Nephron progenitor cell (in vitro differentiated cells): ENCODE measurements at regions not wholly inside any gene's neighbourhood (a gene's known extent, or its start where the extent isn't known, plus 50 kb on each side); places are given as distances from the start of the nearest gene placed in this dataset.
A peak's percentile ranks its signal among the peaks of the same experiment; 100 is the strongest.

Experiments used
- DNase-seq: peaks from one replicate; pipeline ENCODE4 v3.0.0; 2021
- H3K27ac Mint-ChIP-seq: 2 replicates; pipeline ENCODE4 v1.8.0; 2021; ENCODE audit warnings: mild to moderate bottlenecking, moderate library complexity, mixed read lengths
- H3K27me3 Mint-ChIP-seq: 2 replicates; pipeline ENCODE4 v1.8.0; 2021; ENCODE audit warnings: mild to moderate bottlenecking, low read depth, mixed read lengths; ENCODE audit not compliant: poor library complexity
- H3K36me3 Mint-ChIP-seq: 2 replicates; pipeline ENCODE4 v1.8.0; 2021; ENCODE audit warnings: low read depth, mixed read lengths
- H3K4me1 Mint-ChIP-seq: 2 replicates; pipeline ENCODE4 v1.8.0; 2021; ENCODE audit warnings: mixed read lengths
- H3K4me3 Mint-ChIP-seq: 2 replicates; pipeline ENCODE4 v1.8.0; 2021; ENCODE audit warnings: mild to moderate bottlenecking, moderate library complexity, mixed read lengths
- H3K9me3 Mint-ChIP-seq: 2 replicates; pipeline ENCODE4 v1.8.0; 2021; ENCODE audit warnings: mild to moderate bottlenecking, moderate library complexity, mixed read lengths
- TF ChIP-seq, protein P1 (sequence below): fragments of 200-600 bp; sonication (generic); IDR thresholded peaks from 2 replicates; pipeline ENCODE4 v1.5.0; 2021; ENCODE audit warnings: antibody characterized with exemption

DNA sequence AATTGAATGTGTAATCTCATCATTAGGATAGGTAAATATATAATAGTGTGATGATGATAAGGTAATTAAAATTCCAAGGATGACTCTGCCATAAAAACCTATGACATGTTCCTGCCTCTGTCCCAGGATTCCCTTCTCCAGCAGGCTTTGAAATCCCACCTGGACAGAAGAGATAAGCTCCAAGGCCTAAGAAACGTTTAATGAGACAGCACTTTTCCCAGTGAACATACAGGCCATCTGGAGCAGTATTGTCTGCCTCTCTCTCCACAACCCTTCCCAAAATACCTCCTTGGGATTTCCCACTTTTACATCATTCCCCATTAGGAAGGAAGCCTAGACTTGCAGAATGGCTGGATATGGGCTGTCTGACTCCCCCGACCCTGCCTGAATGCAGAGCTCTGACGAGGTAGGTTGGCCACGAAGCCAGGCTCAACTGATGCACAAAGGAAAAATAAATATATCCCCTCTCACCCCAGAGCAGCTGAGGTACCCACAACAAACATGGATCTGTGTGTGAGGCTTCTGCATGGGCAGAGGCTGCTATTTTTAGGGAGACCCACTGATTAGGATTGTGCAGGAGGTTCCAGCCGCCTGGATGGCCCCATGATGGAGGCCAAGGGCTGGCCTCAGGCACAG is 71.0 kb downstream of the TMPRSS5 start:
- no peak overlapping the region for H3K27ac Mint-ChIP-seq
- H3K4me1 Mint-ChIP-seq = peaks cover 6% of the 10 kb centered on the region
- peaks cover 29% of the 10 kb centered on the region for H3K27me3 Mint-ChIP-seq
- no peak overlapping the region for H3K4me3 Mint-ChIP-seq
- peaks cover 7% of the 10 kb centered on the region for H3K9me3 Mint-ChIP-seq
- TF ChIP-seq, protein P1, sequence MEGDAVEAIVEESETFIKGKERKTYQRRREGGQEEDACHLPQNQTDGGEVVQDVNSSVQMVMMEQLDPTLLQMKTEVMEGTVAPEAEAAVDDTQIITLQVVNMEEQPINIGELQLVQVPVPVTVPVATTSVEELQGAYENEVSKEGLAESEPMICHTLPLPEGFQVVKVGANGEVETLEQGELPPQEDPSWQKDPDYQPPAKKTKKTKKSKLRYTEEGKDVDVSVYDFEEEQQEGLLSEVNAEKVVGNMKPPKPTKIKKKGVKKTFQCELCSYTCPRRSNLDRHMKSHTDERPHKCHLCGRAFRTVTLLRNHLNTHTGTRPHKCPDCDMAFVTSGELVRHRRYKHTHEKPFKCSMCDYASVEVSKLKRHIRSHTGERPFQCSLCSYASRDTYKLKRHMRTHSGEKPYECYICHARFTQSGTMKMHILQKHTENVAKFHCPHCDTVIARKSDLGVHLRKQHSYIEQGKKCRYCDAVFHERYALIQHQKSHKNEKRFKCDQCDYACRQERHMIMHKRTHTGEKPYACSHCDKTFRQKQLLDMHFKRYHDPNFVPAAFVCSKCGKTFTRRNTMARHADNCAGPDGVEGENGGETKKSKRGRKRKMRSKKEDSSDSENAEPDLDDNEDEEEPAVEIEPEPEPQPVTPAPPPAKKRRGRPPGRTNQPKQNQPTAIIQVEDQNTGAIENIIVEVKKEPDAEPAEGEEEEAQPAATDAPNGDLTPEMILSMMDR = no peak
- DNase-seq = no peak
- H3K36me3 Mint-ChIP-seq = no peaks in the 10 kb centered on the region

DNA sequence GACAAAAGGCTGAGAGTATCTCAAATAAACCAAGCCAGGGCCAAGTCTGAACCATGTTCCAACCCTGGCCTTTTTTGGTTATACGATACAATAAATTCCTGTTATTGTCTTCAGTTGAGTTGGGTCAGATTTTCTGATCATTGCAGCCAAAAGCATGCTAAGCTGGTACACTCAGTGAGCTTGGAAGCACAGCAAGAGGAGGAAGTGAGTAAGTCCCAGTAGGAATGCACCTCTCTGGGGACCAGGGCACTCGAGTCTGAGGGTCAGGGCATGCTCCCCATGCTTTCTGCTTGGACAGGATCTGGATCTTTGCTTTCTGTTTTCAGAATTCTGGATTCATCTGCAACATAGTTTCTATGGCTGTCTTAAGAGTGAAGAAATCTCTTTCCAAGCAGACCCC is 73.1 kb downstream of the TMPRSS5 start:
- DNase-seq = no peak
- H3K27ac Mint-ChIP-seq = no peak overlapping the region
- H3K36me3 Mint-ChIP-seq = no peaks in the 10 kb centered on the region
- H3K4me1 Mint-ChIP-seq = peaks cover 11% of the 10 kb centered on the region
- peaks cover 39% of the 10 kb centered on the region for H3K27me3 Mint-ChIP-seq
- TF ChIP-seq, protein P1 = no peak
- no peak overlapping the region for H3K4me3 Mint-ChIP-seq
- peaks cover 7% of the 10 kb centered on the region for H3K9me3 Mint-ChIP-seq

DNA sequence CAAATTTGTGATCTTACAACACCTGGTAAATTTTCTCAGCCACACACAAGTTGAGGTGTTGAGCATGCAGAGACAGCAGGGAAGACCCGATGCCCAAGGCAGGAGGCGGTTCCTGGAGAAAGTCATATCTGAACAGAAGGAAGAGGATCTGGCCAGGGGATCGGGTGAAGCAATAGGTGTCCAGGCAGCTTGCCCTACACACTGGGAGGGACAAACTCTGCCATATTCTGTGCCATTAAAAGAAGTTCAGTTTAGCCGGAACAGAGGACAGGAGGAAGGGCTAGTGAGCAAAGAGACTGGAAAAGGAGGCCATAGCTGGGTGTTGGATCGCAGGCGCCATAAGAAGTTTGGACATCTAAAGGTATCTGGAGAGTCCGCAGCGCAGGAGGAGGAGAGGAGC is 76.5 kb downstream of the TMPRSS5 start:
- H3K4me1 Mint-ChIP-seq = peaks cover 17% of the 10 kb centered on the region
- DNase-seq = no peak
- no peaks in the 10 kb centered on the region for H3K36me3 Mint-ChIP-seq
- H3K27ac Mint-ChIP-seq = no peak overlapping the region
- TF ChIP-seq, protein P1 = no peak
- peaks cover 54% of the 10 kb centered on the region for H3K27me3 Mint-ChIP-seq
- H3K4me3 Mint-ChIP-seq = no peak overlapping the region
- H3K9me3 Mint-ChIP-seq = no peaks in the 10 kb centered on the region

DNA sequence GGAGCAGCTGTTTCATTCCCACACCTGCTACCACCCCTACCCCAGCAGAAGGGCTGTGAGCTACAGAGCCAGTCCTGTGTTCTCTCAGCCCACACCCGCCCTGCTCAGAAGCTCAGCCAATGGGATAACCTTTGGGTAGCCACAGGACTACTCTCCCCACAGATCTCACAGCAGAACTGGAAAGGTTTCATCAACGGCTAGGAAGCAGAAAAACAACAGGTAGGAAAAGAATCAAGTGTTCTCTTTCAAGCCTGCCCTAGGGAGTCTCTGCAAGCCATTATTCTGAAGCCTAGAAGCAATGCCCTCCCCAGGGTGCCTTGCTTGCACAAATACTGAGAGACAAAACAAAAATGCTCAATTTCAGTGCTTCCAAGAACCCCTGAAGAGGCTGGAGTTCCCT is 77.2 kb downstream of the TMPRSS5 start:
- no peak overlapping the region for H3K4me3 Mint-ChIP-seq
- H3K27ac Mint-ChIP-seq = no peak overlapping the region
- peaks cover 14% of the 10 kb centered on the region for H3K4me1 Mint-ChIP-seq
- H3K36me3 Mint-ChIP-seq = no peaks in the 10 kb centered on the region
- TF ChIP-seq, protein P1 = no peak
- peaks cover 60% of the 10 kb centered on the region for H3K27me3 Mint-ChIP-seq
- no peaks in the 10 kb centered on the region for H3K9me3 Mint-ChIP-seq
- no peak for DNase-seq

DNA sequence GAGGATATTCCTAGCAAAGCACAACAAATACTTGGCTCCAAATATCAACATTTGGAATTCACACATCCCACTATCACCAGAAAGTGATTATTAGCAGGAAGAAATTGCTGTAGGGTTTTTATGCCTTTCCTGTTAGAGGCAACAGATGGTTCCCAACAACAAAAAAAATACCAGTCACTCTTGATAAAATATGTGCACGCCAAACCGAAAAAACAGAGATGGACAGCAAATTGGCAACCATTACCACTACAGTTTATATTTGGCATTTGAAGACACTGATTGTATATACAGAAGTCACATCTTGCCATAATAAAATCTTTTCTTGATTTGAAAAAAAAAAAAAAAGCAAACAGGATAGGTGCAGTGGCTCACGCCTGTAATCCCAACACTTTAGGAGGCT is 78.2 kb downstream of the TMPRSS5 start:
- Mint-ChIP-seq H3K9me3 (no peaks in the 10 kb centered on the region), H3K4me3 (no peak overlapping the region), H3K36me3 (no peaks in the 10 kb centered on the region), H3K27me3 (peaks cover 60% of the 10 kb centered on the region), H3K4me1 (peaks cover 11% of the 10 kb centered on the region), H3K27ac (no peak overlapping the region)
- TF ChIP-seq, protein P1 = no peak
- DNase-seq = no peak

DNA sequence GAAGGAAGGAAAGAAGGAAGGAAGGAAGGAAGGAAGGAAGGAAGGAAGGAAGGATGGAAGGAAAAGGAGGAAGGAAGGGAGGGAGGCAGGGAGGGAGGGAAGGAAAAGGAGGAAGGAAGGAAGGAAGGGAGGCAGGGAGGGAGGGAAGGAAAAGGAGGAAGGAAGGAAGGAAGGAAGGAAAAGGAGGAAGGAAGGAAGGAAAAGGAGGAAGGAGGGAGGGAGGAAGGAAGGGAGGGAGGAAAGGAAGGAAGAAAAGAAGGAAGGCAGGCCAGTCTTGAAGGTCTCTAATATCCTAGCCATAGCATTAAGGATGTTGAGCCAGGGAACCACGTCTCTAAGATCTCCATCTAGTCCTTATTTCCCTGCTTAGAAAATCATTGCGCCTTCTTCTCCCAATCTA is 78.8 kb downstream of the TMPRSS5 start:
- Mint-ChIP-seq H3K27ac (peak overlapping the region; percentile 70), H3K27me3 (peaks cover 54% of the 10 kb centered on the region), H3K36me3 (no peaks in the 10 kb centered on the region), H3K4me1 (peaks cover 11% of the 10 kb centered on the region), H3K4me3 (no peak overlapping the region), H3K9me3 (no peaks in the 10 kb centered on the region)
- no peak for DNase-seq
- TF ChIP-seq, protein P1 = no peak
